GM19099 (cell line): ENCODE measurements at regions not wholly inside any gene's neighbourhood (a gene's known extent, or its start where the extent isn't known, plus 50 kb on each side); places are given as distances from the start of the nearest gene placed in this dataset.

Experiments used
- POLR2A ChIP-seq: IDR thresholded peaks from 3 replicates; pipeline ENCODE4 v1.6.1; 2011; ENCODE audit warnings: low read depth; ENCODE audit not compliant: insufficient read length; ENCODE audit errors: extremely low read depth

- no peak for TF ChIP-seq POLR2A
These were observed 121.9 kb upstream of the SULF2 start for GRCh38 chr20:47907031-47907675.

- TF ChIP-seq POLR2A, result no peak
These were observed 121.0 kb upstream of the SULF2 start for GRCh38 chr20:47906348-47906660.

- TF ChIP-seq POLR2A, result no peak
These were observed 120.5 kb upstream of the SULF2 start for GRCh38 chr20:47905628-47906347.

- TF ChIP-seq POLR2A, result no peak
These were observed 112.2 kb upstream of the SULF2 start for GRCh38 chr20:47897461-47897860.

DNA sequence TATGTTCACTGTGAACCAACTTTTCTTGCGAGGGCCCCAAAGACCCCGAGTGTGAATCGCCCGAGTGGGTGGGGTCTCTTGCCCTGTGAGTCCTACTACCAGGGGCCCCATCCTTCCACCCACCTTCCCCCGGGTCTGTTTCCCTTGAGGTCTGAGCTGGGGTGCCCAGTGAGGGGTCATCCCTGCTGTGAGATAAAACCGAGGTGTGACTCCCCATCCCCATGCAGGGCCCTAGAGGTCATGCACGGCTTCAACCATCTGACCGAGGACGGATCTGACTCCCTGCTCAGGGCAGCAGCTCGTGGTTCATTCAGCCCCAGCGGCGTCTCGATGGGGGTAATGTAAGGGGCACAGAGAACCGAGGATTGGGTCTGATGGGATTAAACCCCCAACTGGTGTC, 103.1 kb upstream of the SULF2 start:
- no peak for TF ChIP-seq POLR2A

DNA sequence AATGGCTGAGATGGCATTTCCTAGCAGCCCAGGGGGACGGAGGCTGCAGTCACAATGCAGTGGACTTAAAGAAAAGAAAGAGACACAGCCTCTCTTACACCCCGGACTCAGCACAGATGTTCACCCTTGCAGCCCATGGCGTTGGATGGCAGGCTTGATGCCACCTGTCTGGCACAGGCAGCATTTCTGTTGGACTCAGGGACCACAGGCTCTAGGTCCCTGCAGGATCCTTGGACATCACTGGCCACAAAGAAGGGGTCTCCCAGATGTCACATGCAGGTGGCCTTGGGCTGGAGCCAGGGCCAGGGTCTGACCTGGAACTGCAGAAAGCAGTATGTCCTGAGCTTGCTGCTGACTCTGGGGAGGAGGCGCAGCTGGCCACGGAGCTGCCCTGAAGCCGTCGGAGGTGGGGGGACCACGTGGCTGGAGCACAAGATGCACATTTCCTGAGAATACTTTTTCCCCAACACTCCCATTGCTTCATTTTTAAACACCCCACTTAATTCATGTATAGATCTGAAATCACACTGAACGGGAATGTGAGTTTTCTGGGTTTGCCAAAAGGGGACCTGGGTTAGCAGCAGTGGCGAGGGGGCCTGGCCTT, 102.3 kb upstream of the SULF2 start:
- TF ChIP-seq POLR2A, result no peak

DNA sequence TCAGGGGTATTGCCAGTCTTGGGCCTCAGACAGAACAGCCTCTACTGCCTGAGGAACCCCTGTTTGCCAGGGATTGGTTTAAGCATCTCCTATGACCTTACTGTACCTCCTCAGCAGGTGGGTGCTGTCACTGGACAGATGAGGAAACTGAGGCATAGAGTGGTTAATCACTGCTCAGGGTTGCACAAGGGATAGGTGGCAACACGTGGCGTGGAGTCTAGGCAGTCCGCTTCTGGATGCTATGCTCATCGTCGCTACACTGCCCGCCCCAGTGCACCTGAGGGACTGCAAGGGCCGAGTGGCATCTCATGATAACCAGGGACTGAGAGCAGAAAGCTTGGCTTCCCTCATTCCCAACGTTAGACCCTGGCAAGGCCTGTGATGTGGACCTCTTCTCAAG, 101.8 kb upstream of the SULF2 start:
- no peak for TF ChIP-seq POLR2A

DNA sequence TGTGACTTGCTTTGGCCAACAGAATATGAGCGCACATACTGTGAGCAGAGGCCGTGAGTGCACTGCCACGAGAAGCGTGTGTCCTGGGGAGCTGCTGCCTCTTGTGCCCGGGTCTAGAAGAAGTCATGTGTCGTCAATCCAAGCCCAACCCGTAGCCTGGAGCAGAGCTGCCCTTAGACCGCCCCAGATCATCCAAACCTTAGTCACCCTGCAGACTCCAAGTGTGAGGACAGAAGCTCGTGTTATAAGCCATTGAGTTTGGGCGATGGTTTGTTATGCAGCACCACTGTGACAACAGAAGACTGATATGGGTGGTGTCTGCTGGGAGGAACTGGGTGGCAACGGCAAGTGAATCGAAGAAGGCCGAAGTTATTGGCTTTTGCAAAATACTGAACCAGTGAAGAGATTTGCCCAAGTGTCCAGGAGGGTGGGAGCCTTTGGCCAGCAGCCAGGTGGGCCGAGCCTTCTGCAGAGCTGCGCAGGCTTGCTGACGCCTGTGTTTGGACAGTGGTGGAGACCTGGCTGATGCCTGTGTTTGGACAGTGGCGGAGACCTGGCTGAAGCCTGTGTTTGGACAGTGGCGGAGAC, 101.3 kb upstream of the SULF2 start:
- TF ChIP-seq POLR2A, result no peak

DNA sequence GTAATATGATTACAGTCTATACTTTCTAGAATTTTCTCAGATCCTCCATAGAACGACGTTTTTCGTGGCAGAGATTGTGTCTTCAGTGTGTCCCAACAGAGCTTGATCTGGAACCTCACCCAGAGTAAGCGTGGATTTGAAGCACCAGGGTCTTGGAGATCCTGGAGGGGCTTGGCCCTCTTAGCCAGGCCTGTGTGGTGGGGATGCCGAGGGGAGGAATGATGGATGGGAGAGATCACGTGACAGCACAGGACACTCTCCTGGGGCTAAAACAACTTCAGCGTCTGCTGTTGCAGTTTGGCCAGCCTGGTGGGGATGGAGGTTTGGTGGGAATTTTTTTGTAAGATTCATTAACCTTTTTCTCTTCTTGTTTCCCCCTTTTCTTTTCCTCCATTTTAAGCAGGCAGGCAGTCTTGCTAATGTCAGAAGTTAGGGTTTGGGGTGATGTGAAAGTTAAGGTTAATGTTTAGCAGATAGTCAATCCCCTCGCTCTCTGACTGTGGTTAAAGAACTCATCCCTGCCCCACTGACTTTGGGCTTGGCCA, 100.7 kb upstream of the SULF2 start:
- TF ChIP-seq POLR2A, result no peak

- TF ChIP-seq POLR2A, result no peak
These were observed 97.9 kb upstream of the SULF2 start for GRCh38 chr20:47883186-47883585.

DNA sequence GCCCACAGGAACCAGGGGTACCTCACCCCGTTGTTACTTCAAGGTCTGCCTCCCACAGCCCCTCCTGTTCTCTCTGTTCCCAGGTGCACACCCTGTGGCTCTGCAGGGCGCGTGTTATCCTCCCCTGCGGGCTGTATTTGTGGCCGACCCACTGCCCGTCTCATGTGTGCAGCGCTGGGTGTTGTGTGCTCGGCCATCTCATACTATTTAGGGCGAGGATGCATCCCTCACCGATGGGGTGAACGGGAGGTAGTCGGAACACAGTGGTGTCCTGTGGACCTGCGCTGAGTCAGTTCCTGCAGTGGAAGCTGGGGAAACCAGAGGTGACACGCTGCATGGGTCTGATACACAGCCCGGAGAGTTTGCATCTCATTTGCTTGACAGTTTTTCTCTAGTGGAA, 94.5 kb upstream of the SULF2 start:
- TF ChIP-seq POLR2A, result no peak

GRCh38 chr20:47878601-47879027, 93.3 kb upstream of the SULF2 start:
- no peak for TF ChIP-seq POLR2A

GRCh38 chr20:47876311-47877088, 91.2 kb upstream of the SULF2 start:
- no peak for TF ChIP-seq POLR2A

DNA sequence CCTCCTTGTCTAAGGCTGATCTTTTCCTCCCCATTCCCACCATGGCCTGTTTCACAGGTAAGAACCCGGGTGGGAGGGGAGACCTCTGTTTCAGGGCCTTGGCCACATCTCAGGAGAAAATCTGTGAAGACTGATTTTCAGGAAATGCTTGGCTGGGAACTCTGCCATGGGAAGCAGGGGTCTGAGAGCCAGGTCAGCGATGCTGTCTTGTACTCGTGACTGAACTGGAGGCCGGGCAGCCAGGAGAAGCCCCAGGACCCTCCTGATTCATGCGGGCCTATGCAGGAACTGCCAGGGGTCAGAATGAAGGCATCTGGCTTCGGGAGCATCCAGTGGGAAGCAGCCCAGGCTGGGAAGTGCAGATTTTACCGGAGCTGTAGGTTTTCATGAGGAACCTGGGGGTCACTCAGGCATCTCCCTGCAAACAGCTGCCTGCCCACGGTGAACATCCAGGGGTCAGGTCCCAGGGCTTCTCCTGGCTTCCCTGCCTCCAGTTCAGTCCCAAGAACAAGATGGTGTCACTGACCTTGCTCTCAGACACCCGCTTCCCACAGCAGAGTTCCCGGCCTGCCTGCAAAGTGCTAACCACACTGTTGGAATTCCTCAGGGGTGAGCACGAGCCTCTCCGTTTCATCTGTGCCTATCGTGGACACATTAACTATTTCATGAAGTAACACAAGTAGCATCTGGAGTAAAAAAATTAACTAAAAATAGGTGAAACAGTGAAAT, 90.2 kb upstream of the SULF2 start:
- no peak for TF ChIP-seq POLR2A

DNA sequence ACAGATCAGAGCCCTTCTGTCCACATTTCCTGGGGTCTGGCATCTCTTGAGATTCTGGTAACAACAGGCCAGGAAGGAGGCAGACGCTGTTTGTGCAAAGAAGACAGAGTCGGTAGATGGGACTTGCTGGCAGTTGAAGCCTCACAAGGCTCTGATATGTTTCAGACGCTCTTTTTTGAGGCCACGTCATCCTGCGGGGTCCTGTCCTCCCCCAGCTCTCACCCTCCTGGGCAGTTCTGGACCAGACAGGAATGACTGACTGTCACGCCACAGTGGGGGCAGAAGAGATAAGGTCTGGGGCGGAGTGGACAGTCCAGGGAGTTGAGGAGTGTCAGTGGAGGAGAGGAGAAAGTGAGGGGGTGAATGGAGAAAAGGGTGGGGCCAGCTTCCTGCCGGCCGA, 87.1 kb upstream of the SULF2 start:
- no peak for TF ChIP-seq POLR2A

DNA sequence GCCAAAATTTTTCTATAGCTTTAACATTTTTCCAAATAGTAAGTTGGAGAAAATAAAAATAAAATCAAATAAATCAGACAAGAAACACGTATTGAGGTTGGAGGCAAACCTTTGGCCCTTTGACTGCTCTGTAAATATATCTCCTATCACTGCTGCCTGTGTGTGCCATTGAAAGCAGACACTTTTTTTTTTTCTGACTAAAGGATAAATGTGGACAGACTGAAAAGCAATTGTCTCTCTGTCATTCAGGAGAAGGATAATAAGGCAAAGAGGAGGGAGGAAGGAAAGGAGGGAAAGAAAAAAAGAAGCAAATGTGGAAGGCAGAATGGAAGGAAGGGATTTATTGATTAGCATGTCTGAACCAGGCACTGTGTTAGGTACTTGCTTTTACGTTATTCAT, 85.2 kb upstream of the SULF2 start:
- TF ChIP-seq POLR2A, result no peak
